C4-2B (cell line): ENCODE measurements at regions not wholly inside any gene's neighbourhood (a gene's known extent, or its start where the extent isn't known, plus 50 kb on each side); places are given as distances from the start of the nearest gene placed in this dataset.

ENCODE experiments used
- ZFX ChIP-seq: fragments of 450-650 bp; IDR thresholded peaks from 2 replicates; pipeline ENCODE4 v1.6.1; 2017
- TF ChIP-seq, protein P1 (sequence below): fragments of 450-650 bp; conservative IDR thresholded peaks from 2 replicates; pipeline ENCODE4 v1.5.1; 2017; ENCODE audit warnings: mild to moderate bottlenecking

DNA sequence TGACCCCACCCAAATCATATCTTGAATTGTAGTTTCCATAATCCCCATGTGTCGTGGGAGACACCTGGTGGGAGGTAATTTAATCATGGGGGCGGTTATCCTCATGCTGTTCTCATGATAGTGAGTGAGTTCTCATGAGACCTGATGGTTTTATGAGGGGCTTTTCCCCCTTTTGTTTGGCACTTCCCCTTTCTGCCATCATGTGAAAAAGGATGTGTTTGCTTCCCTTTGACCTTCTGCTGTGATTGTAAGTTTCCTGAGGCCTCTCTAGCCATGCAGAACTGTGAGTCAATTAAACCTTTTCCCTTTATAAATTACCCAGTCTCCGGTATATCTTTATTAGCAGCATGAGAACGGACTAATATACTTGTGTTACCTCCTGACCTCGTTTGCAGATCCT is 156.6 kb upstream of the MTNR1B start:
- TF ChIP-seq, protein P1, sequence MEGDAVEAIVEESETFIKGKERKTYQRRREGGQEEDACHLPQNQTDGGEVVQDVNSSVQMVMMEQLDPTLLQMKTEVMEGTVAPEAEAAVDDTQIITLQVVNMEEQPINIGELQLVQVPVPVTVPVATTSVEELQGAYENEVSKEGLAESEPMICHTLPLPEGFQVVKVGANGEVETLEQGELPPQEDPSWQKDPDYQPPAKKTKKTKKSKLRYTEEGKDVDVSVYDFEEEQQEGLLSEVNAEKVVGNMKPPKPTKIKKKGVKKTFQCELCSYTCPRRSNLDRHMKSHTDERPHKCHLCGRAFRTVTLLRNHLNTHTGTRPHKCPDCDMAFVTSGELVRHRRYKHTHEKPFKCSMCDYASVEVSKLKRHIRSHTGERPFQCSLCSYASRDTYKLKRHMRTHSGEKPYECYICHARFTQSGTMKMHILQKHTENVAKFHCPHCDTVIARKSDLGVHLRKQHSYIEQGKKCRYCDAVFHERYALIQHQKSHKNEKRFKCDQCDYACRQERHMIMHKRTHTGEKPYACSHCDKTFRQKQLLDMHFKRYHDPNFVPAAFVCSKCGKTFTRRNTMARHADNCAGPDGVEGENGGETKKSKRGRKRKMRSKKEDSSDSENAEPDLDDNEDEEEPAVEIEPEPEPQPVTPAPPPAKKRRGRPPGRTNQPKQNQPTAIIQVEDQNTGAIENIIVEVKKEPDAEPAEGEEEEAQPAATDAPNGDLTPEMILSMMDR = peak; percentile 8; the same call in 1 of the 2 replicates
- no peak for TF ChIP-seq ZFX
